GM12872 (cell line): ENCODE measurements at regions not wholly inside any gene's neighbourhood (a gene's known extent, or its start where the extent isn't known, plus 50 kb on each side); places are given as distances from the start of the nearest gene placed in this dataset.
A peak's percentile ranks its signal among the peaks of the same experiment; 100 is the strongest.

Experiments
- TF ChIP-seq, protein P1 (sequence below): IDR thresholded peaks from 3 replicates; pipeline ENCODE4 v1.5.1; 2011; ENCODE audit warnings: low read depth, mild to moderate bottlenecking, low read length, moderate library complexity; ENCODE audit not compliant: insufficient read depth

DNA sequence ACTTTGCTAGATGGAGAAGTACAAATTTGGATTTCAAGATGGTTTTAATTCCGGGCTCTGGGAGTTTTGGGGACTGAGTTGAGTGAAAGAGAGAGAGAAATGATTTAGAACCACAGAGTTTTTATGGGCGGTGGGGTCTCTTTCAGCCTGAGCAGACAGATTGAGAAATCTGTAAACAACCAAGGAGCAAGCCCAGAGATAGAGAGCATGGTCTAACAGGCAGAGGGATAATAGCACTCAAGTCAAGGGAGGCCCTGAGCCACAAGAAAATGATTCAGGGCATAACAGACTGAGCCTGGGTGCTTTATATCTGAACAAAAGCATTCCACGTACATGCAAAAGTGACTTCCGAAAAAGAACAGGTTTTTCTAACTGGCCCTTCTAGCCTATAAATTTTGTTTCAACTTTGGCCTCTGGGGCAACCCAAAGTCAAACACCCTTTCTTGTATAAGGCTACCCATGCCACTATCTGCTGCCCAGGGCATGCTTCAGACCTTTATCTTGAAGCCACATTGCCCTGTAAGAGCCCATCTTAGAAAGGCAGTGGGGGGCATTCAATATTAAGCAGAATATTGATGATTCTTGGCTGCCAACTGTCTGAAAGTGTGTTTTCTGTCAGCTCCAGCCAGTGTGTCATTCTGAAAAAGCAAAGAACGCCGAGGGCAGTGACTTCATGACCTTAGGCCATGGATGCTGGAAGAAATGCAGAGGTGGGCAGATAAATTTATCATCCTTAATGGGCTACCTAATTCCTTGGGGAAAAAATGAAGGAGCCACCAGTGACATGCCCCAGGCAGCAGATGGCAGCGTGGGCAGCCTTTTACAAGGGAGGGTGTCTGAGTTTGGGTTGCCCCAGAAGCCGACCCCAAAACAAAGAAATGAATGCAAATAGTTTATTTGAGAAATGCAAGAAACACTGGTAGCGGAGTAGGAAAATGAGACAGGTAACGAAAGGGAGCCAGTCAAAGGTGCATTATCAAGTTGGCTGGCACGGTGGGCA lies 637.6 kb downstream of the MID1IP1 start:
- TF ChIP-seq, protein P1, sequence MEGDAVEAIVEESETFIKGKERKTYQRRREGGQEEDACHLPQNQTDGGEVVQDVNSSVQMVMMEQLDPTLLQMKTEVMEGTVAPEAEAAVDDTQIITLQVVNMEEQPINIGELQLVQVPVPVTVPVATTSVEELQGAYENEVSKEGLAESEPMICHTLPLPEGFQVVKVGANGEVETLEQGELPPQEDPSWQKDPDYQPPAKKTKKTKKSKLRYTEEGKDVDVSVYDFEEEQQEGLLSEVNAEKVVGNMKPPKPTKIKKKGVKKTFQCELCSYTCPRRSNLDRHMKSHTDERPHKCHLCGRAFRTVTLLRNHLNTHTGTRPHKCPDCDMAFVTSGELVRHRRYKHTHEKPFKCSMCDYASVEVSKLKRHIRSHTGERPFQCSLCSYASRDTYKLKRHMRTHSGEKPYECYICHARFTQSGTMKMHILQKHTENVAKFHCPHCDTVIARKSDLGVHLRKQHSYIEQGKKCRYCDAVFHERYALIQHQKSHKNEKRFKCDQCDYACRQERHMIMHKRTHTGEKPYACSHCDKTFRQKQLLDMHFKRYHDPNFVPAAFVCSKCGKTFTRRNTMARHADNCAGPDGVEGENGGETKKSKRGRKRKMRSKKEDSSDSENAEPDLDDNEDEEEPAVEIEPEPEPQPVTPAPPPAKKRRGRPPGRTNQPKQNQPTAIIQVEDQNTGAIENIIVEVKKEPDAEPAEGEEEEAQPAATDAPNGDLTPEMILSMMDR, result peak; percentile 35; the same call in 1 of the 3 replicates

DNA sequence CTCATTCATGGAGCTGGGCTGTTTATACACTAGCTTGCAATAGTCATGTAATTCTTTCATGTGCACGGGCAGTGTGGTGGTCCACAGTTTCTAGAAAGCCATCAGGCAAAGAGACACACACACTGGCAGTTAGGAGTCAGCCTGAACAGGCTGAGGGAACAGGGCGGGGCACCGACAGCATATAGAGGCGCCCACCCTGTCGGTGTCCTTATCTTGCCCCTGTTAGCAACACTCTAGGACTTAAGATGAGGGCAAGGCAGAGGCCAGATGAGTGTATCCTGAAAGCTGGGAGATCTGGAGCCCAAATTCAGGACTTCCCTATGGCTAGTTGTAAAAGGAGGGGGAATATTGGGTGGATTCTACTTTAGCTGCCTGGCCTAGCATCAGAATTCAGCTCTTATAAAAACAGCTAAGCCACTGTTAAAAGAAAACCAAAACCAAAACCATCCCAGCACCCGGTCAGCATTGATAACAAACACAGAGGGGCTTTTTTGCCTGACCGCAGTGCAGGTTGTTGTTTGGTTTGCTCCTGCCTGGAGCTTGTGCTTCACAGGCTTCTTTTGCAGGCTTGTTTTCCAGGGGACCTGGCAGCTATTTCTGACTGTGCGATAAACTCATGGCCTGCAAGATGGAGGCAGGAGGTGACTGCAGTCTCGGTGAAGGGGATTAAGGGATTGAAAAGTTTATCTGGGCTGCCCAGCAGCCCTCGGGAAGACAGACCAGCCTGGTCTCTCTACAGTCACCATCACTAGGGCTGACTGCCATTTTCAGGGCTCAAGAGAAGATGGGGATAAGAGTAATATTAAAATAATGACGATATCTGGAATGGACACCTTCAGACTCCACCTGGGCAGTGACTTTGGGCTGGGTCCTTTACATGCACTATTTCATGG lies 638.9 kb downstream of the MID1IP1 start:
- TF ChIP-seq, protein P1, result no peak

DNA sequence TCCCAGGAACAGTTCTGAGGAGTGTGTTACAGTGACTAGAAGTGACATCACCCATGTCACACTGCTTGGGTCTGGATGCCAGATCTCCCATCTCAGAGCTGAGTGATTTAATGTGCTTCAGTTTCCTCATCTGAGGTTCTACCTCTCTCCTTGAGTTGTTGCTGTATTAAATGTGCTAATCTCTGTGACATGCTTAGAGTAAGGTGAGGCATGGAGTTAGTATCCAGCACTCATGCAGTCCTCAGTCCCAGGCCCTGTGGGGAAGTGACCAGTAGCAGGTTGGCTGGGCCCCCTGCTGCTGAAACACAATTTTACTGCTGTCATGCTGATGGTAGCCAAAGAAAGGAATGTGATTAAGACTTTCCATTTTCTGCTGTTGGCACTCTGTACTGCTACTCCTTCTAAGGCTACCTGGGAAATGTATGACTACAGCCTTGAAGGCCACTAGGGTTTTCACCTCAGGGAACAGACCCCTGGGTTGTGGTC lies 639.6 kb downstream of the MID1IP1 start:
- TF ChIP-seq, protein P1, result peak; percentile 23; the same call in 2 of the 3 replicates

DNA sequence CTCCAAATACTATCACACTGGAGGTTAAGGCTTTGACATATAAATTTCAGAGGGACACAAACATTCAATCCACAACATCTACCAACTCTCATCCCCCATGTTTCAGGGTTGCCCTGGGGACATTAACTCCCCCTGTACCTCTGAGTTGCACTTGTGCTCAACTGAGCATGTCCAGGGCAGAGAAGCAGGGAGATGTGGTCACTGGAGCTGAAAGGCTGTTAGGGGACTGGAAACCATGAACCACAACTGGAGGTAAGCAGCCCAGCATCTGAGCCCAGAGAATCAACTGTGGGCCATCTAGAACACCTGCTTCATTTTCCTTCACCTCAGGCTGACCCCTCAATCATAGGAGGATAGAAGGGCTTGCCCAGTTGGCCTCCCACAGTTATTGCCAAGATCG lies 641.1 kb downstream of the MID1IP1 start:
- TF ChIP-seq, protein P1, result no peak

DNA sequence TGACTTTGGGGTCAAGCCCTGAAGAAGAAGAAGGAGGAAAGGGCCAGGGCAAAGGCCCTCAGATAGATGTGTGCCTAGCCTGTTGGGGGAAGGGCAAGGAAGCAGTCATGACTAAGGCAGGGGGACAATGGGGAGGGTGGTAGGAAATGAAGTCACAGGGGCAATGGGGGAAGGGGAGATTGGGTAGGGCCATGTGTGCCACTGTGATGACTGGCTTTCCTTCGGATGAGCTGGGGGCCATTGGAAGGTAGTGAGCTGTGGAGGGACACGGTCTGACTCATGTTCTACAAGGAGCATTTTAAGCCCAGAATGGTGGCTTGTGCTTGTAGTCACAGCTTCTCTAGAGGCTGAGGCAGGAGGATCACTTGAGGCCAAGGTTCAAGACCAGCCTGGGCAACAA lies 642.0 kb downstream of the MID1IP1 start:
- TF ChIP-seq, protein P1, result no peak

DNA sequence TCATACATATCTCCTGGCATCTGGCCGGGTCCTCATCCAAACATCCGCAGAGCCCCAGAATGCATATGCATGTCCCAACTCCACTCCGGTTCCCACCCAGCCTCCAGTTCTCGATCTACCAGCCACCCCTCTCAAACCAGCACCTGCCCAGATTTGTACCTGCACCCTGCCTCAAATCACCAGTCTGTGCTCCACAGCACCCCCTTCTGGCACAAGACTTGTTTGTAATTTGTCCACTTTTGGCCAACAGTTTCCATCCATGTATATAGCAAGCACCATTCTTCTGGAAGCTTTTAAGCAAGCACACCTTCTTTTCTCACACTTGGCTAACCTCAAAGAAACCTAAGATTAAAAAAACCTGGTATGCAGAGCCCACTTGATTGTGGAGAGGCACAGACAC lies 644.1 kb downstream of the MID1IP1 start:
- TF ChIP-seq, protein P1, result peak; percentile 41; the same call in 2 of the 3 replicates

DNA sequence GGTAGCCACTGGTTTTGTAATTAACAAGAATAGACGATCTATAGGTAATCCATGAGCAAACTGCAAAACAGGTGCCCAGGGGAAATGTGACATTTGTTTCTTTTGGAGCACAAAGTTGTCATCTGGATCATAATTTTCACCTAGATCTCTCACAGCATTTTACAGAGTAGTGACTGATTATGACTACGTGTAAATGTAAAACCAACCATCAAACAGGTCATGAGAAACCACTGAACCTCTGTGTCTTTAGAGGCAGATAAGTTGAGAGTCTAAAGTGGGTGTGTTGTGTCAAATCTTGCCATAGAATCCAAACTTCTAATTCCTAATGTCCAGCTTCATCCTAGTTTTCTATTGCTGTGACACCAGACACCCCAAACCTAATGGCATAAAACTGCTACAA lies 648.1 kb downstream of the MID1IP1 start:
- TF ChIP-seq, protein P1, result no peak
